ENCODE measurements at regions not wholly inside any gene's neighbourhood (a gene's known extent, or its start where the extent isn't known, plus 50 kb on each side); places are given as distances from the start of the nearest gene placed in this dataset.

GRCh38 chr17:34723875-34724274 is 144.5 kb downstream of the TMEM132E start:
- H3K9me3 Mint-ChIP-seq (ENCODE audit: low read depth): no peaks in the 10 kb centered on the region
- no peak overlapping the region for H3K4me3 Mint-ChIP-seq (ENCODE audit: unreplicated experiment)
- peak; percentile 42 for DNase-seq (ENCODE audit: low spot score)
- peaks cover 2% of the 10 kb centered on the region for H3K27me3 Mint-ChIP-seq (ENCODE audit: low read depth)
- no peak for TF ChIP-seq CTCF (IDR thresholded peaks at IDR 0.05)
- no peak overlapping the region for H3K27ac Mint-ChIP-seq (ENCODE audit: unreplicated experiment)
- no peaks in the 10 kb centered on the region for H3K4me1 Mint-ChIP-seq (ENCODE audit: low read depth)
- no peaks in the 10 kb centered on the region for H3K36me3 Mint-ChIP-seq (ENCODE audit: low read depth)

- peak; percentile 43 for DNase-seq (ENCODE audit: low spot score)
- no peak for TF ChIP-seq CTCF (IDR thresholded peaks at IDR 0.05)
- no peak overlapping the region for H3K4me3 Mint-ChIP-seq (ENCODE audit: unreplicated experiment)
- no peaks in the 10 kb centered on the region for H3K36me3 Mint-ChIP-seq (ENCODE audit: low read depth)
- no peaks in the 10 kb centered on the region for H3K4me1 Mint-ChIP-seq (ENCODE audit: low read depth)
- H3K27me3 Mint-ChIP-seq (ENCODE audit: low read depth): peaks cover 2% of the 10 kb centered on the region
- H3K9me3 Mint-ChIP-seq (ENCODE audit: low read depth): no peaks in the 10 kb centered on the region
- H3K27ac Mint-ChIP-seq (ENCODE audit: unreplicated experiment): no peak overlapping the region
Observed at GRCh38 chr17:34721326-34721725, 141.9 kb downstream of the TMEM132E start.

- no peak for TF ChIP-seq CTCF (IDR thresholded peaks at IDR 0.05)
- DNase-seq (ENCODE audit: low spot score): no peak
- peaks cover 2% of the 10 kb centered on the region for H3K27me3 Mint-ChIP-seq (ENCODE audit: low read depth)
- no peaks in the 10 kb centered on the region for H3K36me3 Mint-ChIP-seq (ENCODE audit: low read depth)
- H3K9me3 Mint-ChIP-seq (ENCODE audit: low read depth): no peaks in the 10 kb centered on the region
- no peak overlapping the region for H3K4me3 Mint-ChIP-seq (ENCODE audit: unreplicated experiment)
- no peak overlapping the region for H3K27ac Mint-ChIP-seq (ENCODE audit: unreplicated experiment)
- H3K4me1 Mint-ChIP-seq (ENCODE audit: low read depth): no peaks in the 10 kb centered on the region
Observed at GRCh38 chr17:34720760-34721159, 141.4 kb downstream of the TMEM132E start.

GRCh38 chr17:34719569-34719968 is 140.2 kb downstream of the TMEM132E start:
- TF ChIP-seq CTCF (IDR thresholded peaks at IDR 0.05): no peak
- Mint-ChIP-seq H3K4me3 (ENCODE audit: unreplicated experiment) (no peak overlapping the region), H3K9me3 (ENCODE audit: low read depth) (no peaks in the 10 kb centered on the region), H3K27me3 (ENCODE audit: low read depth) (peaks cover under 1% of the 10 kb centered on the region), H3K36me3 (ENCODE audit: low read depth) (no peaks in the 10 kb centered on the region), H3K27ac (ENCODE audit: unreplicated experiment) (no peak overlapping the region), H3K4me1 (ENCODE audit: low read depth) (no peaks in the 10 kb centered on the region)
- DNase-seq (ENCODE audit: low spot score): no peak

DNA sequence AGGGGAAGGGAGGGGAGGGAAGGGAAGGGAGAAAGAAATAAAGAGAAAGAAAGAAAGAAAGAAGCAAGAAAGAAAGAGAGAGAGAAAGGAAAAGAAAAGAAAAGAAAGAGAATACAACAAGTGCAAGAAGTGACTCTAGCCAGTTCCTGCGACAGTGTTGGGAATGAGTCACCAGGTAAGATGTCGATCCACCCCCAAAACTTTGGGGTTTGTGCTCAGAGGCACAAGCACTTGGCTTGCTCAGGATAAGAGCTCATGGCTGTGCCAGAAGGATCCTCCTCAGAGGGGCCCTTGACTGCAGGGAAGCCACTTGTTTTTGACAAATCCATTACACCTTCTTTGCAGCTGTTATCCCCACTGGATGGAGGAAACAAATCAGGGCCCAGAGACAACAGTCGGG is 137.7 kb downstream of the TMEM132E start:
- no peak overlapping the region for H3K4me3 Mint-ChIP-seq (ENCODE audit: unreplicated experiment)
- no peak overlapping the region for H3K27ac Mint-ChIP-seq (ENCODE audit: unreplicated experiment)
- TF ChIP-seq CTCF (IDR thresholded peaks at IDR 0.05): no peak
- H3K9me3 Mint-ChIP-seq (ENCODE audit: low read depth): no peaks in the 10 kb centered on the region
- no peaks in the 10 kb centered on the region for H3K36me3 Mint-ChIP-seq (ENCODE audit: low read depth)
- no peaks in the 10 kb centered on the region for H3K27me3 Mint-ChIP-seq (ENCODE audit: low read depth)
- no peak for DNase-seq (ENCODE audit: low spot score)
- H3K4me1 Mint-ChIP-seq (ENCODE audit: low read depth): no peaks in the 10 kb centered on the region
